NCI-H510A treated with DMSO at 0.1 percent for 48 hours (cell line): ENCODE measurements at regions not wholly inside any gene's neighbourhood (a gene's known extent, or its start where the extent isn't known, plus 50 kb on each side); places are given as distances from the start of the nearest gene placed in this dataset.

ENCODE experiments used
- DNase-seq: peaks from one replicate; lab custom pipeline; 2025; lab: John Stamatoyannopoulos, UW

GRCh38 chr5:92504346-92504745, 1076.7 kb downstream of the NR2F1-AS1 start:
- DNase-seq: no peak

- DNase-seq: no peak
Measured at GRCh38 chr5:92500752-92501151, 1080.3 kb downstream of the NR2F1-AS1 start.

GRCh38 chr5:92496545-92496944, 1084.5 kb downstream of the NR2F1-AS1 start:
- no peak for DNase-seq

GRCh38 chr5:92494508-92494907, 1086.5 kb downstream of the NR2F1-AS1 start:
- DNase-seq: no peak

GRCh38 chr5:92492908-92493307, 1088.1 kb downstream of the NR2F1-AS1 start:
- DNase-seq: no peak

GRCh38 chr5:92484484-92484883, 1096.5 kb downstream of the NR2F1-AS1 start:
- no peak for DNase-seq

GRCh38 chr5:92472981-92473566, 1090.0 kb upstream of the ARRDC3 start:
- no peak for DNase-seq

- no peak for DNase-seq
Measured at GRCh38 chr5:92471861-92472260, 1088.7 kb upstream of the ARRDC3 start.

- DNase-seq: no peak
Measured at GRCh38 chr5:92470770-92471169, 1087.7 kb upstream of the ARRDC3 start.

- DNase-seq: no peak
Measured at GRCh38 chr5:92468295-92468694, 1085.2 kb upstream of the ARRDC3 start.

- DNase-seq: no peak
Measured at GRCh38 chr5:92467695-92468094, 1084.6 kb upstream of the ARRDC3 start.

GRCh38 chr5:92460505-92460904, 1077.4 kb upstream of the ARRDC3 start:
- no peak for DNase-seq

GRCh38 chr5:92459654-92460053, 1076.5 kb upstream of the ARRDC3 start:
- no peak for DNase-seq

GRCh38 chr5:92455011-92455410, 1071.9 kb upstream of the ARRDC3 start:
- no peak for DNase-seq

- DNase-seq: no peak
Measured at GRCh38 chr5:92444888-92445287, 1061.8 kb upstream of the ARRDC3 start.

GRCh38 chr5:92435781-92436180, 1052.7 kb upstream of the ARRDC3 start:
- DNase-seq: no peak

GRCh38 chr5:92429646-92430045, 1046.5 kb upstream of the ARRDC3 start:
- no peak for DNase-seq

- no peak for DNase-seq
Measured at GRCh38 chr5:92428415-92428814, 1045.3 kb upstream of the ARRDC3 start.

GRCh38 chr5:92424785-92425426, 1041.8 kb upstream of the ARRDC3 start:
- DNase-seq: no peak

GRCh38 chr5:92421942-92422341, 1038.8 kb upstream of the ARRDC3 start:
- no peak for DNase-seq

- DNase-seq: no peak
Measured at GRCh38 chr5:92421196-92421595, 1038.1 kb upstream of the ARRDC3 start.

GRCh38 chr5:92419261-92419660, 1036.1 kb upstream of the ARRDC3 start:
- DNase-seq: no peak

- no peak for DNase-seq
Measured at GRCh38 chr5:92418341-92418740, 1035.2 kb upstream of the ARRDC3 start.

- DNase-seq: no peak
Measured at GRCh38 chr5:92409134-92409533, 1026.0 kb upstream of the ARRDC3 start.
